ENCODE measurements at regions not wholly inside any gene's neighbourhood (a gene's known extent, or its start where the extent isn't known, plus 50 kb on each side); places are given as distances from the start of the nearest gene placed in this dataset.

GRCh38 chr4:4637710-4638109, 95.9 kb upstream of the STX18 start:
- in situ Hi-C loops (cut with HindIII; ENCODE audit: low pct_unique_long_range_greater_than_20kb, low sequenced_read_pairs): no loop called here
- no peak for DNase-seq (ENCODE audit: low read depth, low spot score)

- in situ Hi-C loops (cut with HindIII; ENCODE audit: low pct_unique_long_range_greater_than_20kb, low sequenced_read_pairs): no loop called here
- no peak for DNase-seq (ENCODE audit: low read depth, low spot score)
Observed at GRCh38 chr4:4633431-4633830, 91.6 kb upstream of the STX18 start.

DNA sequence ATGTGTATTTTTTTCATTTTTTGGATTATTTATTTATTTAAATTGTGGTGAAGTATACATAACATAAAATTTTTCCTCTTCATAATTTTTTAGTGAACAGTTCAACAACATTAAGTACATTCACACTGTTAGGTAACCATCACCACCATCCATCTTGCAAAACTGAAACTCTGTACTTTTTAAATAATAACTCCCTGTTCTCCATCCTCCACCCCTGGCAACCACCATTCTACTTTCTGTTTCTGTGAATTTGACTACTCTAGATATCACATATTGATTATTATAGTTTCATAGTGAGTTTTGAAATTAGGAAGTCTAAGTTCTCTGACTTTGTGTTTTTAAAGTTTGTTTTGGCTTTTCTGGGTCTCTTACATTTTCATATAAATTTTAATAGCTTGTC, 89.3 kb upstream of the STX18 start:
- no peak for DNase-seq (ENCODE audit: low read depth, low spot score)
- in situ Hi-C loops (cut with HindIII; ENCODE audit: low pct_unique_long_range_greater_than_20kb, low sequenced_read_pairs): no loop called here

DNA sequence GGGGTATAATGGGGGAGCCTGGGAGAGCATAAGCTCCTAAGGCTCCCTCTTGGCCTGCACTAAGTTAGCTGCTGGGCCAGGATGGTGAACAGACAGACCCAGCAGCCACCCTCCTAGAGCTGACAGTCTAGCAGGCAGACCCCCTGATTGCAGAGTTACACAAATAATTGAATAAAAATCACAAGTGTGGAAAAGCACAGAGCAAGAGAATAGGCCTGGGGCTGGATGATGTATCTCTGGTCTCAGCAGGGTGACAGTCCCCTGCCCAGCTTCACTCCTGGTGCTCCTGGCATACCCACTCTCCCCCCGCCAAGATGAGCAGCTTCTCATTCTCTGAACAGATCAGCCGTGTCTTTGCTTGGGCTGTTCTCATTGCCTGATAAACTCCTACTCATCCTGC, 86.1 kb upstream of the STX18 start:
- in situ Hi-C loops (cut with HindIII; ENCODE audit: low pct_unique_long_range_greater_than_20kb, low sequenced_read_pairs): no loop called here

GRCh38 chr4:4627111-4627510, 85.3 kb upstream of the STX18 start:
- in situ Hi-C loops (cut with HindIII; ENCODE audit: low pct_unique_long_range_greater_than_20kb, low sequenced_read_pairs): no loop called here
- DNase-seq (ENCODE audit: low read depth, low spot score): no peak

More for the DNA sequence above, 86.1 kb upstream of the STX18 start:
- DNase-seq (ENCODE audit: low read depth, low spot score): no peak

GRCh38 chr4:4625488-4625887, 83.6 kb upstream of the STX18 start:
- peak; percentile 35 for DNase-seq (ENCODE audit: low read depth, low spot score)
- in situ Hi-C loops (cut with HindIII; ENCODE audit: low pct_unique_long_range_greater_than_20kb, low sequenced_read_pairs): no loop called here

GRCh38 chr4:4624276-4624897, 82.5 kb upstream of the STX18 start:
- DNase-seq (ENCODE audit: low read depth, low spot score): no peak
- in situ Hi-C loops (cut with HindIII; ENCODE audit: low pct_unique_long_range_greater_than_20kb, low sequenced_read_pairs): no loop called here

DNA sequence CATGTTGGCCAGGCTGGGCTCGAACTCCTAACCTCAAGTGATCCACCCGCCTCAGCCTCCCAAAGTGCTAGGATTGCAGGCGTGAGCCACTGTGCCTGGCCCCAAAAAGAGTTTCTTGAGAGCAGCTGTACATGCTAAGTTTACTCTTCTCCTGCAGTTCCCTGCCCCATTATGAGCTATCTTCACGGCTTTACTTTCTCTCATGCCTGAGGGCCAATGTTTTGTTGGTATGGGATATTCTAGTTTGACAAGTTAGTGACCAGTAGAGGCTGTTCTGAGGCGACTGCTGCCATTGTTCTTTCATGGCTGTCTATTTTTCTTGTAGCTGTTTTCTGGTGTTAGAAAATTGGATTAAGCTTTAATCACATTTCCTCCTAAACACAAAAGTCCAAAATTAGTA, 78.0 kb upstream of the STX18 start:
- no peak for DNase-seq (ENCODE audit: low read depth, low spot score)
- in situ Hi-C loops (cut with HindIII; ENCODE audit: low pct_unique_long_range_greater_than_20kb, low sequenced_read_pairs): no loop called here

- in situ Hi-C loops (cut with HindIII; ENCODE audit: low pct_unique_long_range_greater_than_20kb, low sequenced_read_pairs): no loop called here
- DNase-seq (ENCODE audit: low read depth, low spot score): no peak
Observed at GRCh38 chr4:4618847-4619246, 77.0 kb upstream of the STX18 start.

DNA sequence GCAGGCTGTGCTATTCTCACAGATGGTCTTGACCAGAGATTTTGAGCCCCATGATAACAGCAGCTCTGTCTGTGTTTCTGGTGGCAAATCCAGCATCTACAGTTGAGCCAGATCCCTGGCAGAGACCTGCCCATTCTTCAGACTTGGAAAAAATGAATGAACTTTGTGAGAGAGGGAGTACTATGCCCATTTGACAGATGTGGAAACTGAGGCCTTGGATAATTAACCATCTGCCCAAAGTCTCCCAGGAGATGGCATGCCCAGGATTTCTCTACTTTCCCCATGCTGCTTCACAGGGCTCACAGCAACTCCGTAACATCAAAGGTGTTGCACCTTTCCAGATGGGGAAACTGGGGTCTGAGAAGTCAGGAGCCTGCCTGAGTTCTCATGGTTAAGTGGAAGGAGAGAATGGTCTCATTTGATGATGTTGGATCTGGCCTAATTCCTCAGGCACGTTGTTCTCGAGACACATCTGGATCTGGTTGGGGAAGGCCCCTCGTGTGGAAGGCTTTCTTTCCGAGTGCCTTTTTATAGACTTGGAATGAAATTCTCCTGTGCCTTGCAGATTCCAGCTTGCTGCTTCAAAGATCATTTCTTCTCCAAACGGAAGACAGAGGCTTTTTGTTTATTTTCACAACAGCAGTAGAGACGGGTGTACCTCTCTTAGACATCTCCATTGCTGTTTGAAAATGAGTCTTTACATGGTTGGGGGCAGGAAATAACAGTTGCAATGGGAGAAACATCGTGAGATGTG, 73.3 kb upstream of the STX18 start:
- in situ Hi-C loops (cut with HindIII; ENCODE audit: low pct_unique_long_range_greater_than_20kb, low sequenced_read_pairs): no loop called here
- DNase-seq (ENCODE audit: low read depth, low spot score): no peak

- no peak for DNase-seq (ENCODE audit: low read depth, low spot score)
- in situ Hi-C loops (cut with HindIII; ENCODE audit: low pct_unique_long_range_greater_than_20kb, low sequenced_read_pairs): no loop called here
Observed at GRCh38 chr4:4613641-4614286, 71.9 kb upstream of the STX18 start.

DNA sequence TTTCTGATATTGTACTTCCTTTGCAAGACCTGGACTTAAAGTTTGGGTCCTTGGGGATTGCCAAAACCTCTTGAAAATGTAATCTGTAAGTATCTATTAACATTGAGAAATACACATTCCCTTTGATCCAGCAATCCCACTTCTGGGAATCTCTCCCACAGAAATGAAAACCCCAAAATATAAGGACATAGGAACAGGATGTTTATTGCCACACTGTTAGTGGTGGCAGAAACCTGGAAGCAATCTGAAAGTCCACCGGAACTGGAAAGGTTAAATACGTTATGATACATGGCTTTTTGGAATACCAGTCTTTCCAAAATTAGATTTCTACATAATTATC, 71.2 kb upstream of the STX18 start:
- in situ Hi-C loops (cut with HindIII; ENCODE audit: low pct_unique_long_range_greater_than_20kb, low sequenced_read_pairs): no loop called here
- DNase-seq (ENCODE audit: low read depth, low spot score): no peak

GRCh38 chr4:4610672-4611071, 68.8 kb upstream of the STX18 start:
- in situ Hi-C loops (cut with HindIII; ENCODE audit: low pct_unique_long_range_greater_than_20kb, low sequenced_read_pairs): no loop called here

DNA sequence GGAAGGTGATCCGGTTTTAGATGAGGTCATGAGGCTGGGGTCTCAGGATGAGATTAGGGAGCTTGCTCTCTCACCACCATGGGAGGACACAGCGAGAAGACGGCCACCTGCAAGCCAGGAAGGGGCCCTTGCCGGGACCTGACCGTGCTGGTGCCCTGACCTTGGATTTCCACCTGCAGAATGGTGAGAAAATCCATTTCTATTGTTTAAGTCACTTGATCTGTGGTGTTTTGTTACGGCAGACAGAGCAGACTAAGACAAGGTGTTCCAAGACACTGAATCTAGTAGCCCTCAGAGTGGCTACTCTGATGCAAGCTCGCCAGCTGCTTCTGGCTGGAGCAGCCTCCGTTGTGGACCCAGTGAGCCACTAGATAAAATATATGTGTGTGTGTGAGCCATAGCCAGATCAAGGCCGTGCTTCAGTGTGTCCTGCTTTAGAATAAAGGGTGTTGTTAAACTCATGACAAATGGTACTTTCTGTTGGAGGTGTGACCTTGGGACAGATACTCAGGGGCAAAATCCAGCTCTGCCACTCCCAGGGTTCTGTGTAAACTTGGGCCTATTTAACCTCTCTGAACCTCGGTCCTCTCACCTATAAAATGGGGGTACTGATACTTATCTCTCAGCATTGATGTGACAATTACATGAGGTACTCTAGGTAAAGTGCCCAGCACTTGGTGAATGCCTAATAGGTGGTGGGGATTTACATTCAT, 67.9 kb upstream of the STX18 start:
- DNase-seq (ENCODE audit: low read depth, low spot score): no peak
- in situ Hi-C loops (cut with HindIII; ENCODE audit: low pct_unique_long_range_greater_than_20kb, low sequenced_read_pairs): no loop called here

More at GRCh38 chr4:4610672-4611071, 68.8 kb upstream of the STX18 start:
- no peak for DNase-seq (ENCODE audit: low read depth, low spot score)

DNA sequence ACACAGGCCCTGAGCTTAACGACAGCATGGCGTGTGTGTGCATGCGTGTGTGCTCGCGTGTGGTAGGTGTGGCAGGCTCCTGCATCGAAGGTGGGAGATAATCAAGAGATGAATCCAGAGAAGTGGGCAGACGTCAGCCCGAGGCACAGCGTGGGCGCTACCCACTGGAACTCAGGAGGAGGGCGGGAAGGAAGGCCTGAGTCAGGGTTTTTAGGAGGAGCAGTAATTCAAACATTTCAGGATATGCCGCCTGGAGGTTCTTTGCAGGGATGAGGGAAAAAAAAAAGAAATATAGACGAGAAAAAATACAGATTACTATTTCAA, 66.3 kb upstream of the STX18 start:
- no peak for DNase-seq (ENCODE audit: low read depth, low spot score)
- in situ Hi-C loops (cut with HindIII; ENCODE audit: low pct_unique_long_range_greater_than_20kb, low sequenced_read_pairs): no loop called here

GRCh38 chr4:4607336-4608213, 65.7 kb upstream of the STX18 start:
- in situ Hi-C loops (cut with HindIII; ENCODE audit: low pct_unique_long_range_greater_than_20kb, low sequenced_read_pairs): no loop called here
- no peak for DNase-seq (ENCODE audit: low read depth, low spot score)

- DNase-seq (ENCODE audit: low read depth, low spot score): peak; percentile 46
- in situ Hi-C loops (cut with HindIII; ENCODE audit: low pct_unique_long_range_greater_than_20kb, low sequenced_read_pairs): no loop called here
Observed at GRCh38 chr4:4606321-4606720, 64.5 kb upstream of the STX18 start.

GRCh38 chr4:4605849-4606248, 64.0 kb upstream of the STX18 start:
- in situ Hi-C loops (cut with HindIII; ENCODE audit: low pct_unique_long_range_greater_than_20kb, low sequenced_read_pairs): no loop called here
- no peak for DNase-seq (ENCODE audit: low read depth, low spot score)
